WTC11 (cell line): ENCODE measurements at regions not wholly inside any gene's neighbourhood (a gene's known extent, or its start where the extent isn't known, plus 50 kb on each side); places are given as distances from the start of the nearest gene placed in this dataset.

Experiments
- CBFB ChIP-seq: sonication (generic); formaldehyde crosslinking; IDR thresholded peaks from 2 replicates; pipeline ENCODE4 v1.8.1; 2022; ENCODE audit warnings: mild to moderate bottlenecking, low read depth, missing genetic modification reagents
- CTCF ChIP-seq: fragments of 200-600 bp; IDR thresholded peaks from 2 replicates; pipeline ENCODE4 v1.8.0; 2022; ENCODE audit warnings: antibody characterized with exemption
- E2F1 ChIP-seq: sonication (generic); formaldehyde crosslinking; IDR thresholded peaks from 2 replicates; pipeline ENCODE4 v1.8.0; 2022; ENCODE audit warnings: mild to moderate bottlenecking, missing genetic modification reagents
- IRF2 ChIP-seq: sonication (generic); formaldehyde crosslinking; IDR thresholded peaks from 2 replicates; pipeline ENCODE4 v1.8.0; 2022; ENCODE audit warnings: low read depth, missing genetic modification reagents, borderline replicate concordance
- PREB ChIP-seq: sonication (generic); formaldehyde crosslinking; IDR thresholded peaks from 2 replicates; pipeline ENCODE4 v1.8.1; 2022; ENCODE audit warnings: mild to moderate bottlenecking, missing genetic modification reagents, moderate library complexity, borderline replicate concordance
- RELA ChIP-seq: sonication (generic); formaldehyde crosslinking; IDR thresholded peaks from 2 replicates; pipeline ENCODE4 v1.8.1; 2022; ENCODE audit warnings: missing genetic modification reagents, mild to moderate bottlenecking, borderline replicate concordance
- TP53 ChIP-seq: sonication (generic); formaldehyde crosslinking; IDR thresholded peaks from 2 replicates; pipeline ENCODE4 v1.8.1; 2023; ENCODE audit warnings: mild to moderate bottlenecking, missing genetic modification reagents
- ZNF396 ChIP-seq: fragments of 250-450 bp; sonication (Bioruptor Pico); IDR thresholded peaks from 2 replicates; pipeline ENCODE4 v1.8.0; 2021; ENCODE audit warnings: mild to moderate bottlenecking, moderate library complexity, borderline replicate concordance

- TF ChIP-seq CBFB (CRISPR knock-in tag) (no peak), CTCF (no peak), RELA (CRISPR knock-in tag) (no peak), E2F1 (CRISPR knock-in tag) (no peak), ZNF396 (CRISPR knock-in tag) (no peak), TP53 (CRISPR knock-in tag) (no peak), IRF2 (no peak), PREB (CRISPR knock-in tag) (no peak)
Measured at GRCh38 chr4:45482346-45482745, 641.5 kb downstream of the GABRG1 start.
